OCI-LY3 (cell line): ENCODE measurements at regions not wholly inside any gene's neighbourhood (a gene's known extent, or its start where the extent isn't known, plus 50 kb on each side); places are given as distances from the start of the nearest gene placed in this dataset.

Experiments used
- EZH2phosphoT487 ChIP-seq: fragments of 200-600 bp; shearing (Covaris generic); IDR thresholded peaks from 2 replicates; pipeline ENCODE4 v1.6.1; 2018; ENCODE audit warnings: antibody characterized with exemption, mixed run types, low read depth
- TF ChIP-seq, protein P1 (sequence below): fragments of 200-600, 300-600 bp; sonication (generic); IDR thresholded peaks from 2 replicates; pipeline ENCODE4 v1.5.1; 2014; ENCODE audit warnings: antibody characterized with exemption, low read length, low read depth

DNA sequence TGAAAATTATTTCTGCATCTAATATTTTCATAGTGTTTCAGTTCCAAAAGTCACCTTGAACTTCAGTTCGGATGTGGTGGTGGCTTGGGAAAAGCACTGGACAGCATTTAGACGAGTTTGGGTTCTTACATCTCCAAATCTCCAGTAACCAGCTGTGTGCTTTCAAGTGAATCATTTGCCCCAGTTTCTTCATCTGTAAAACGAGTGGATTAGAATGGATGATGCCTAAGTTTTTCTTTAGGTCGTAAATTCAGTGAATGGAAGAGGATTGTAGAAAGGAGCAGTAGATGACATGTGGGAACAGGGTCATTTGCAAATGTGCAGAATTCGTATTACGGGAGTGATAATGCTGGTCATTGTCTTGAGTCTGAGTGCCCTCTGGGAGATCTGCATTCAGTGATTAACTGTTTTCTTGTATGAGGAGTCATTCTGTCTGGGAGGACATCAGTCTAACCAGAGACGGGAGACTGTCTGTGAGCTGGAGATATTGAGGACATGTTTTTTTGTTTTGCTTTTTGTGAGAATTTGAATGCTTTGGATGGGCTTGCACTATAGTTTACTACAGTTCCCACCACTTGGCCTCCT, 641.6 kb upstream of the TBL1XR1 start:
- TF ChIP-seq, protein P1, sequence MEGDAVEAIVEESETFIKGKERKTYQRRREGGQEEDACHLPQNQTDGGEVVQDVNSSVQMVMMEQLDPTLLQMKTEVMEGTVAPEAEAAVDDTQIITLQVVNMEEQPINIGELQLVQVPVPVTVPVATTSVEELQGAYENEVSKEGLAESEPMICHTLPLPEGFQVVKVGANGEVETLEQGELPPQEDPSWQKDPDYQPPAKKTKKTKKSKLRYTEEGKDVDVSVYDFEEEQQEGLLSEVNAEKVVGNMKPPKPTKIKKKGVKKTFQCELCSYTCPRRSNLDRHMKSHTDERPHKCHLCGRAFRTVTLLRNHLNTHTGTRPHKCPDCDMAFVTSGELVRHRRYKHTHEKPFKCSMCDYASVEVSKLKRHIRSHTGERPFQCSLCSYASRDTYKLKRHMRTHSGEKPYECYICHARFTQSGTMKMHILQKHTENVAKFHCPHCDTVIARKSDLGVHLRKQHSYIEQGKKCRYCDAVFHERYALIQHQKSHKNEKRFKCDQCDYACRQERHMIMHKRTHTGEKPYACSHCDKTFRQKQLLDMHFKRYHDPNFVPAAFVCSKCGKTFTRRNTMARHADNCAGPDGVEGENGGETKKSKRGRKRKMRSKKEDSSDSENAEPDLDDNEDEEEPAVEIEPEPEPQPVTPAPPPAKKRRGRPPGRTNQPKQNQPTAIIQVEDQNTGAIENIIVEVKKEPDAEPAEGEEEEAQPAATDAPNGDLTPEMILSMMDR, result no peak
- no peak for TF ChIP-seq EZH2phosphoT487
